NCI-H510A (cell line): ENCODE measurements at regions not wholly inside any gene's neighbourhood (a gene's known extent, or its start where the extent isn't known, plus 50 kb on each side); places are given as distances from the start of the nearest gene placed in this dataset.
"Not testable (repeated sequence)": the region's sequence is repeated elsewhere in the genome, so short reads cannot be mapped to it uniquely, and the experiment has no call there.

Experiments used
- DNase-seq: peaks from one replicate; lab custom pipeline; 2025; lab: John Stamatoyannopoulos, UW

DNA sequence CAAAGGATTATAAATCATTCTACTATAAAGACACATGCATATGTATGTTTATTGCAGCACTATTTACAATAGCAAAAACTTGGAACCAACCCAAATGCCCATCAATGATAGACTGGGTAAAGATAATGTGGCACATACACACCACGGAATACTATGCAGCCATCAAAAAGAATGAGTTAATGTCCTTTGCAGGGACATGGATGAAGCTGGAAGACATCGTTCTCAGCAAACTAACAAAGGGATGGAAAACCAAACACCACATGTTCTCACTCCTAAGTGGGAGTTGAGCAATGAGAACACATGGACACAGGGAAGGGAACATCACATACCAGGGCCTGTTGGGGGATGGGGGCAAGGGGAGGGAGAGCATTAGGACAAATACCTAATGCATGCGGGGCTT, 133.2 kb downstream of the ATXN3L start:
- DNase-seq = not testable (repeated sequence)

DNA sequence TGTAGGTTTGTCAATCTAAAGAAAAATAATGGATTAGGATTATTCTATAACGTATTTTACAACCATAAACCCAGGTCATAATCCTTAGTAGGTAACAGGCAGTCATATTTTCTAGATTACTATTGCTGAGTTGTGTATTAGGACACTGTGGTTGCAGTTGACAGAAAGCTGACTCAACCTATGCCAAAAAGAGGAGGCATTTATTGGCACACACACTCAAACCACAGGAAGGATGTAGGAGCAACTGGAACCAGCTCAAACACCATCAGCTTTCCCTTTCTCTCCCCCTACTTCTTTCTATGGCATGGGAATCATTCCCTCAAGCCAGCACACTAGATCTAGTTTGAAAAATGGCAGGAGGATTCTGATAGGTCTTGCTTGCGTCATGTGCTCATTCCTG, 136.4 kb upstream of the FAM9C start:
- no peak for DNase-seq

DNA sequence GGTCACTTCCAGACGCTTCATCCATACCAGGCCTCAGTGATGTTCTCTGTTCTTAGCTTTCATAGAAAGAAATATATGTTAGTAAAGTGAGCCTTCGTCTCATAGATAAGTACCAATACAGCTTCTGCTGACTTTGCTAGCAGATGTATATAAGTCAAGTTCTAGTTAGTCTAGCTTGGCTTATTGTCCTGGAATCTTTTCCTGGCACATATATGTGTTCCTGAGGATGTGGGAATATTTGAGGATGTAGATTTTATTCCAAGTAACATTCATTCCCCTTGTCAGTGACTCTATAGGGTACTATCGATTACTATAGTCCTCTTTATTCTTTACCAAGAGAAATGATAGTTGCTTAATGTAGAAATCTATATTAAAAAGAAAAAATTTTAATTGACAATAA, 135.2 kb upstream of the FAM9C start:
- DNase-seq = no peak

GRCh38 chrX:13179100-13179499, 134.7 kb upstream of the FAM9C start:
- no peak for DNase-seq

GRCh38 chrX:13177921-13178566, 133.6 kb upstream of the FAM9C start:
- no peak for DNase-seq

DNA sequence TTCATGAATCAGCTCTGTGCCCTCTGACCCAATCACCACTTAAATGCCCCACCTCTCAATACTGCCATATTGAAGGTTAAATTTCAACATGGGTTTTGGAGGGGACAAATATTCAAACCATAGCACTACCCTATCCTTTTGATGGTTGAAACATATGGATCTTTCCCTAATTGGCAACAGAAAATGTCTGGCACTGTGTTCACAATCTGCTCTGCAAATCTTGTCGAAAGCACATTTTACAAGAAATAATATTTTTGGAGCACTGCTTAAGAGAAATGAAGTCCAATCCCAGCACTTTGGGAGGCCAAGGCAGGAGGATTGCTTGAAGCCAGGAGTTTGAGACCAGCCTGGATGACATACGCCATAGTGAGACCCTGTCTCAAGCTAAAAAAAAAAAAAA, 130.6 kb upstream of the FAM9C start:
- DNase-seq = no peak

DNA sequence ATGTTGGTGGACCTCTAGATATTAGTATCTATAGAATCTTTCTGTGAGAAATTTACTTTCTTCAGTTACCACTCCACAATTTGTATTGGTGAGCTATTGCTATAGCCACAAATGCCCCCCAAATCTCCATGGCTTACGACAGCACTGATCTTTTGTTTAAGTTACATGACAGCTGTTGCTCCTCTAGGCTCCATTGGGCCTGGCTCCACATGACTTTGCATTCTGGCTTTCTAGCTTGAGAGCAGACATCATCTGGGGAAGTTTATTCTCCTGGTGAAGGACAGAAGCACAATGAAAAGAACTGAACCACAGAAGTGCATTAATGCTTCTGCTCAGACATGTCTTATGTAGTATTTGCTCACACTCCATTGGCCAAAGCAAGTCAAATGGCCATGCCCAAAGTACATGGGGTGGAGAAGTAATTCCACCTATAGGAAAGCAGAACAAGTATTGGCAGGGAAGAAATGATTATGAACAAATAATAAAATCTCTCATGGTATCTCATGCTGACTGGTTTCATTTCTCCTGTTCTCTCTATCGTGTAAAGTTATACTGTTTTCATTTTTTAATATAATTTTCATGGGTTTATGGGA, 126.6 kb upstream of the FAM9C start:
- DNase-seq = no peak

GRCh38 chrX:13169684-13170083, 125.3 kb upstream of the FAM9C start:
- DNase-seq = no peak

- no peak for DNase-seq
These were observed 123.8 kb upstream of the FAM9C start for GRCh38 chrX:13168269-13168668.

- no peak for DNase-seq
These were observed 123.2 kb upstream of the FAM9C start for GRCh38 chrX:13167481-13168231.

- DNase-seq = peak; percentile 31
These were observed 121.1 kb upstream of the FAM9C start for GRCh38 chrX:13165266-13166189.

DNA sequence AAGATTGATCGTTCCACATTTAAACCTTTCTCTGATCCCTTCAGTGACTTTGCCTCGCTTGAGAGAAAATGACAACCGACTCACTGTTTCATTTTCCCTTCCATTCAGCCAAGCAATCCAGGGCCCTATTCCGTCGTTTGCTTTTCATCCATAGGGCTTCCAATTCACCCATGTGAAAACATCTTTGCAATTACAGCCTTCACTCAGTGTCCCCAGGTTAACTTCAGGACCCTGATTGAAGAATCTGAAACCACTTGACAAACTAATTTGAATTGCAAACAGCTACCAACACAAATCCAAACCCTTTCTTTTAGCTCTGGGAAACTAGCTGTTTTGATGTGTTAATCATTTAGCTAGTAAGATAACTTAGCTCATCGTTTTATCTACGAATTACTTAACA, 120.2 kb upstream of the FAM9C start:
- no peak for DNase-seq

GRCh38 chrX:13162772-13163410, 118.5 kb upstream of the FAM9C start:
- DNase-seq = no peak

- no peak for DNase-seq
These were observed 115.5 kb upstream of the FAM9C start for GRCh38 chrX:13159886-13160285.

- no peak for DNase-seq
These were observed 114.5 kb upstream of the FAM9C start for GRCh38 chrX:13158911-13159310.

- not testable (repeated sequence) for DNase-seq
These were observed 111.1 kb upstream of the FAM9C start for GRCh38 chrX:13155550-13155949.

DNA sequence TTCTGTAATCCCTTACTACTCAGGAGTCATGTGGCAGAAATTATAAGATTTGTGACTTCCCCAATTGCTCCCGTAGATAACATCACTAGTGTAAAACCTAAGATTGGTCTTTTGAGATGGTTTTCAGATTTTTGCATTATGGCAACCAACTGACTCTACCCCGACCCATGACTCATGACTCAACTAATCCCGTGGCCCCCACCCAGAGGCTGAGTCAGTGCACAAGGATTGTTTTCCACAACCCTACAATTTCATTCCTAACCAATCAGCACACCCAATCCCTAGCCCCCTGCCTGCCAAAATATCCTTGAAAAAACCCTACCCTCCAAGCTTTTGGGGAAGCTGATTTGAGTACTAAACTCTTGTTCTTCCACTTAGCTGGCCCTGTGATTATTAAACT, 109.4 kb upstream of the FAM9C start:
- DNase-seq = no peak

DNA sequence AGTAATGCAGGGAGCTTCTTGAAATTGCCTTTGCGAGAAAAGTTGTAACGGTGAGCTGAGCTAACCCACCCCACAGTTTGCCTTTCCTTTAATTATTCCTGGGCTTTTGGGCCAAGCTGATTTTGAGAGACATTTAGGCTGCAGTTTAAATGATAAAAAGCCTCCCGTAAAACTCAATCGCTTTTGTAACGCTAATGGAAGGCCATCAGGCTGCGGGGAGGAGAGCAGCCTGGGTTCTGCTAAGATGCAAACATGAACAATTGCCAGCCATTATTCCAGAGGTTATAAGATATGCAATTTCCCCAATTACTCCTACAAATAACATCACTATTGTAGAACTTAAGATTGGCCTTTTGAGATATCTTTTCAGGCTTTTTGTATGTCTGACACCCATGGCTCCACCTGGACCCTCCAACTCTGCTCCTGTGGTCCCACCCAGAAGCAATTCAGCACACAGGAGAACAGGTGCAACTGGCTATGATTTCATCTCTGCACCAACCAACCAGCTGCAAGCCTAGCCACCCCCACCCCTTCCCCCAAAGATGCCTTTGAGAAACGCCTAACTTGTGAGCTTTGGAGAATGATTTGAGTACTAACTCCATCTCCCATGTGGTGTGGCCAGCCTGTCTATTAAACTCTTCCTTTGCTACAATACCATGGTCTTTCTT, 108.2 kb upstream of the FAM9C start:
- no peak for DNase-seq

DNA sequence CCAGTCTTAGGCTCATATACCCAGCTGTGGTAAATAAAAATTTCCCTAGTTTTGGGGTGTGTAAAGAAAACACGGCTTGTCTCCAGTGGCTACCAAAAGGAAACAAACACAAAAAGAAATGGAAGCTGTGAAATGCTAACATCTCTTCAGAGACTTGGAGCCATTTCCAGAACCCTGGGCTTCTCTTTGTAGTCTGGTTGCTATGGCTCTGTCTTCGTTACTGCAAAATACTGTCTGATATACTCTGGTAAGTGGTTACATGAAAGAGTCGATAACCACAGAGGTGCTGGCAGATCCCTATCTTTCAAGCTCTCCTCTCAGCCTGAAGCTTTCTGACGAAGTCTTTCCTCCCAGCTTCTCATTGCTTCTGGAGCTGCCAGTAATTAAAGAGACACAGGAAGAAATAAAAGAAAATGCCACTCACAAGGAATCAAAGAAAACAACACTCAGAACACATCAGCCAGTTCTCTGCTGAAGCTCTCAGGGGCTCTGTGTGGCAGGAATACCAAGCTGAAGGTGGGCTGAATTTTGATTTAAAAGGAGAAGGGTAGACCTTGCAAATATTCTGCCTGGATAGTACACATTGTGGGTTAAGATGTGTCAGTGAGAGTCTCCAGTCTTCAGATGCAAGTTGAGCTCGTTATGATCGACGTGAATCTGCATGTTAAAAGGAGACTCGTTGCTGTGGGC, 107.6 kb upstream of the FAM9C start:
- DNase-seq = no peak

GRCh38 chrX:13149702-13150350, 105.4 kb upstream of the FAM9C start:
- DNase-seq = no peak
